HepG2 (cell line): ENCODE measurements at regions not wholly inside any gene's neighbourhood (a gene's known extent, or its start where the extent isn't known, plus 50 kb on each side); places are given as distances from the start of the nearest gene placed in this dataset.

ENCODE experiments used
- ATAC-seq: fragments of 200-7000 bp; cut with Tn5 transposase; 3 replicates; pipeline ENCODE4 v1.9.1; 2020; ENCODE audit warnings: mild to moderate bottlenecking, moderate library complexity
- BruUV-seq: library from RNA; stranded (reverse); fragments of 400-500 nt; replicated peaks from 2 replicates; lab custom pipeline; 2021; lab: Mats Ljungman, UMichigan
- CTCF ChIA-PET: fragments of 300-600 bp; formaldehyde crosslinking; extraction: SDS; loops from one replicate; lab custom pipeline; 2021; ENCODE audit warnings: low total read pairs, inconsistent platforms, low intra/inter-chr PET ratio; lab: Yijun Ruan, JAX
- POLR2A ChIA-PET: fragments of 350-600 bp; sonication (Branson Sonifier 250); formaldehyde crosslinking; loops from one replicate; lab custom pipeline; 2020; ENCODE audit warnings: antibody characterized with exemption, inconsistent platforms; lab: Yijun Ruan, JAX
- DNase-seq: peaks from one replicate; pipeline ENCODE4 v3.0.0-alpha.2; 2015; ENCODE audit warnings: low spot score
- FAIRE-seq: peaks from 3 replicates; lab custom pipeline; 2011; peaks lifted over from hg19 to GRCh38; lab: Jason Lieb, UNC
- H2AFZ ChIP-seq: one replicate; pipeline ENCODE4 v1.6.1; 2011; ENCODE audit warnings: low read length, inconsistent platforms
- H3K27ac ChIP-seq: fragments of 300-600 bp; 3 replicates; pipeline ENCODE4 v1.8.0; 2011; ENCODE audit warnings: mixed run types, mild to moderate bottlenecking, mixed read lengths, low read length, inconsistent platforms; ENCODE audit not compliant: insufficient read depth; ENCODE audit errors: extremely low read length
- H3K27me3 ChIP-seq, 2 experiments: fragments of 200-600 bp in 1 of 2; 2 replicates in 1 of 2; 3 replicates in 1 of 2; pipeline versions ENCODE4 v1.6.0 to v1.8.0; 2011; ENCODE audit warnings: low read length in 2 of 2, mild to moderate bottlenecking in 2 of 2, moderate library complexity in 2 of 2, inconsistent platforms in 1 of 2; ENCODE audit not compliant: insufficient read depth in 2 of 2, control insufficient read depth in 1 of 2
- H3K36me3 ChIP-seq, 2 experiments: fragments of 200-600 bp in 1 of 2; replicated peaks in 1 of 2; 2 replicates in 1 of 2; 3 replicates in 1 of 2; pipeline versions ENCODE4 v1.5.1 to v1.8.0; 2011; ENCODE audit warnings: low read length in 2 of 2, inconsistent platforms in 1 of 2; ENCODE audit not compliant: insufficient read depth in 2 of 2, control insufficient read depth in 1 of 2
- H3K4me1 ChIP-seq: 2 replicates; pipeline ENCODE4 v1.5.1; 2012; ENCODE audit warnings: low read length, inconsistent platforms; ENCODE audit not compliant: insufficient read depth
- H3K4me2 ChIP-seq: 2 replicates; pipeline ENCODE4 v1.6.0; 2011; ENCODE audit warnings: low read depth, low read length, inconsistent platforms
- H3K4me3 ChIP-seq, 3 experiments: fragments of 200-600 bp in 1 of 3; sonication (generic), shearing (Covaris generic) in 1 of 3; replicated peaks in 1 of 3; 2 replicates each; pipeline ENCODE4 v1.5.1; 2011 to 2016; ENCODE audit warnings: low read length in 3 of 3, inconsistent platforms in 2 of 3, low read depth in 2 of 3, mild to moderate bottlenecking in 2 of 3, control low read depth in 1 of 3, mixed read lengths in 1 of 3; ENCODE audit not compliant: insufficient read depth in 1 of 3
- H3K79me2 ChIP-seq: one replicate; pipeline ENCODE4 v1.6.1; 2011; ENCODE audit warnings: low read length, inconsistent platforms; ENCODE audit not compliant: insufficient read depth
- H3K9ac ChIP-seq: 2 replicates; pipeline ENCODE4 v1.6.0; 2011; ENCODE audit warnings: mild to moderate bottlenecking, low read depth, low read length, inconsistent platforms; ENCODE audit not compliant: insufficient read depth
- H3K9me3 ChIP-seq: 2 replicates; pipeline ENCODE4 v1.5.1; 2012; ENCODE audit warnings: mild to moderate bottlenecking, low read length
- H4K20me1 ChIP-seq: 2 replicates; pipeline ENCODE4 v1.6.0; 2011; ENCODE audit warnings: inconsistent platforms, mild to moderate bottlenecking, low read length, moderate library complexity; ENCODE audit not compliant: insufficient read depth
- BRCA1 ChIP-seq: sonication (generic); formaldehyde crosslinking; IDR thresholded peaks from 2 replicates; pipeline ENCODE4 v1.4.0; 2020; ENCODE audit warnings: missing genetic modification reagents
- HNF1A ChIP-seq, 2 experiments: sonication (generic) in 1 of 2; formaldehyde crosslinking in 1 of 2; IDR thresholded peaks; 2 replicates each; pipeline versions ENCODE4 v1.4.0 to v1.6.1; 2016 to 2020; ENCODE audit warnings: borderline replicate concordance in 1 of 2, low read depth in 1 of 2, mild to moderate bottlenecking in 1 of 2, missing genetic modification reagents in 1 of 2
- KLF9 ChIP-seq: IDR thresholded peaks from 2 replicates; pipeline ENCODE4 v1.6.1; 2016; ENCODE audit warnings: low read depth
- MAFF ChIP-seq: IDR thresholded peaks from 2 replicates; pipeline ENCODE4 v1.6.1; 2011; ENCODE audit warnings: low read depth, low read length, improper control_type of control experiment
- MBD4 ChIP-seq: IDR thresholded peaks from 2 replicates; pipeline ENCODE4 v1.6.1; 2012; ENCODE audit warnings: low read length, inconsistent platforms, borderline replicate concordance
- RFX3 ChIP-seq: IDR thresholded peaks from 2 replicates; pipeline ENCODE4 v1.6.1; 2016; ENCODE audit warnings: missing biosample characterization, missing genetic modification reagents
- SIN3B ChIP-seq: fragments of 150-350 bp; IDR thresholded peaks from 2 replicates; pipeline ENCODE4 v1.6.1; 2014; ENCODE audit warnings: low read length
- ZBTB38 ChIP-seq: sonication (generic); formaldehyde crosslinking; IDR thresholded peaks from 2 replicates; pipeline ENCODE4 v1.5.1; 2020; ENCODE audit warnings: mild to moderate bottlenecking, missing genetic modification reagents
- ZNF30 ChIP-seq: sonication (generic); formaldehyde crosslinking; IDR thresholded peaks from 2 replicates; pipeline ENCODE4 v1.5.0; 2020; ENCODE audit warnings: mild to moderate bottlenecking, missing genetic modification reagents
- ZNF770 ChIP-seq: sonication (generic); formaldehyde crosslinking; IDR thresholded peaks from 2 replicates; pipeline ENCODE4 v1.5.0; 2020; ENCODE audit warnings: mild to moderate bottlenecking, missing genetic modification reagents
- ZSCAN12 ChIP-seq: sonication (generic); formaldehyde crosslinking; IDR thresholded peaks from 2 replicates; pipeline ENCODE4 v1.9.0; 2021; ENCODE audit warnings: mild to moderate bottlenecking, missing genetic modification reagents
- ZSCAN21 ChIP-seq: sonication (generic); formaldehyde crosslinking; IDR thresholded peaks from 2 replicates; pipeline ENCODE4 v1.8.0; 2022; ENCODE audit warnings: mild to moderate bottlenecking, missing genetic modification reagents, moderate library complexity, borderline replicate concordance
- ZUFSP ChIP-seq: sonication (generic); formaldehyde crosslinking; IDR thresholded peaks from 2 replicates; pipeline ENCODE4 v1.9.0; 2021; ENCODE audit warnings: missing genetic modification reagents, mild to moderate bottlenecking, borderline replicate concordance
- ZXDC ChIP-seq: sonication (generic); formaldehyde crosslinking; IDR thresholded peaks from 2 replicates; pipeline ENCODE4 v1.5.0; 2020; ENCODE audit warnings: mild to moderate bottlenecking, missing genetic modification reagents
- WGBS: methylation state at CpG from one replicate; pipeline ENCODE4 v1.1.6; 2017; ENCODE audit warnings: low lambda C conversion rate; 5-methylcytosine and 5-hydroxymethylcytosine counted together
- in situ Hi-C: cut with HindIII; loops from 2 replicates; pipeline ENCODE4 v1.10.0; 2017; ENCODE audit warnings: low pct_unique_long_range_greater_than_20kb; ENCODE audit not compliant: extremely low pct_ligation_motif_present
- intact Hi-C: fragments of 100-400 bp; cut with micrococcal nuclease; formaldehyde crosslinking; loops from one replicate; pipeline ENCODE4 v1.10.0; 2022; ENCODE audit not compliant: unreplicated experiment

- WGBS, result 17% methylated on average over 1 of the region's 2 CpGs
- no TSS peak for BruUV-seq
- intact Hi-C loops, result no loop called here
- ATAC-seq, result no peak
- no peaks in the 10 kb centered on the region for H3K36me3 ChIP-seq
- H3K27me3 ChIP-seq, result no peaks in the 10 kb centered on the region
- H3K4me3 ChIP-seq, result no peak overlapping the region
- POLR2A ChIA-PET, result no interaction called here
- no peaks in the 10 kb centered on the region for H3K4me1 ChIP-seq
- no peak overlapping the region for H3K9ac ChIP-seq
- no peaks in the 10 kb centered on the region for H4K20me1 ChIP-seq
- no peaks in the 10 kb centered on the region for H3K79me2 ChIP-seq
- H2AFZ ChIP-seq, result no peak overlapping the region
- no peak overlapping the region for H3K4me2 ChIP-seq
- H3K27ac ChIP-seq, result no peak overlapping the region
- no peaks in the 10 kb centered on the region for H3K9me3 ChIP-seq
- TF ChIP-seq HNF1A (IDR thresholded peaks at IDR 0.05; ENCODE audit: low read depth), result no peak
- no peak for TF ChIP-seq HNF1A (CRISPR knock-in tag; IDR thresholded peaks at IDR 0.05; ENCODE audit: borderline replicate concordance)
- no peak for TF ChIP-seq ZSCAN12 (CRISPR knock-in tag)
- TF ChIP-seq ZSCAN21, result no peak
- TF ChIP-seq KLF9 (CRISPR knock-in tag), result no peak
- TF ChIP-seq RFX3, result no peak
- no peak for TF ChIP-seq ZXDC (CRISPR knock-in tag)
- no peak for TF ChIP-seq MBD4
- no peak for TF ChIP-seq ZNF770
- no peak for TF ChIP-seq MAFF
- no peak for TF ChIP-seq ZBTB38 (CRISPR knock-in tag)
- TF ChIP-seq SIN3B, result no peak
- TF ChIP-seq ZUFSP, result no peak
- TF ChIP-seq ZNF30 (CRISPR knock-in tag), result no peak
- TF ChIP-seq BRCA1 (CRISPR knock-in tag), result no peak
- no peak for FAIRE-seq
- in situ Hi-C loops, result no loop called here
- CTCF ChIA-PET, result no interaction called here
- no peak for DNase-seq
Measured at GRCh38 chr9:2904242-2904930, 60.5 kb upstream of the PUM3 start.
